ENCODE measurements at regions not wholly inside any gene's neighbourhood (a gene's known extent, or its start where the extent isn't known, plus 50 kb on each side); places are given as distances from the start of the nearest gene placed in this dataset.
"Not testable (repeated sequence)": the region's sequence is repeated elsewhere in the genome, so short reads cannot be mapped to it uniquely, and the experiment has no call there.

GRCh38 chr5:1960595-1961303 lies 78.0 kb upstream of the IRX4 start:
- DNase-seq (ENCODE audit: extremely low read depth, low read depth) = no peak

GRCh38 chr5:1959725-1960581 lies 77.2 kb upstream of the IRX4 start:
- no peak for DNase-seq (ENCODE audit: extremely low read depth, low read depth)

GRCh38 chr5:1959231-1959630 lies 76.5 kb upstream of the IRX4 start:
- DNase-seq (ENCODE audit: extremely low read depth, low read depth) = no peak

GRCh38 chr5:1958211-1959010 lies 75.7 kb upstream of the IRX4 start:
- DNase-seq (ENCODE audit: extremely low read depth, low read depth) = no peak

- no peak for DNase-seq (ENCODE audit: extremely low read depth, low read depth)
Measured at GRCh38 chr5:1955586-1955985, 72.9 kb upstream of the IRX4 start.

- not testable (repeated sequence) for DNase-seq (ENCODE audit: extremely low read depth, low read depth)
Measured at GRCh38 chr5:1953710-1954109, 71.0 kb upstream of the IRX4 start.

GRCh38 chr5:1952444-1953099 lies 69.8 kb upstream of the IRX4 start:
- DNase-seq (ENCODE audit: extremely low read depth, low read depth) = no peak

- no peak for DNase-seq (ENCODE audit: extremely low read depth, low read depth)
Measured at GRCh38 chr5:1952021-1952420, 69.3 kb upstream of the IRX4 start.

- DNase-seq (ENCODE audit: extremely low read depth, low read depth) = peak; percentile 16
Measured at GRCh38 chr5:1951165-1951816, 68.6 kb upstream of the IRX4 start.

- peak; percentile 51 for DNase-seq (ENCODE audit: extremely low read depth, low read depth)
Measured at GRCh38 chr5:1950708-1951103, 68.0 kb upstream of the IRX4 start.

GRCh38 chr5:1950096-1950707 lies 67.5 kb upstream of the IRX4 start:
- DNase-seq (ENCODE audit: extremely low read depth, low read depth) = no peak

- DNase-seq (ENCODE audit: extremely low read depth, low read depth) = no peak
Measured at GRCh38 chr5:1949253-1949652, 66.5 kb upstream of the IRX4 start.

- no peak for DNase-seq (ENCODE audit: extremely low read depth, low read depth)
Measured at GRCh38 chr5:1948663-1949191, 66.0 kb upstream of the IRX4 start.

GRCh38 chr5:1948111-1948510 lies 65.4 kb upstream of the IRX4 start:
- no peak for DNase-seq (ENCODE audit: extremely low read depth, low read depth)

- DNase-seq (ENCODE audit: extremely low read depth, low read depth) = no peak
Measured at GRCh38 chr5:1946776-1947175, 64.1 kb upstream of the IRX4 start.

- DNase-seq (ENCODE audit: extremely low read depth, low read depth) = no peak
Measured at GRCh38 chr5:1946122-1946677, 63.5 kb upstream of the IRX4 start.

- DNase-seq (ENCODE audit: extremely low read depth, low read depth) = no peak
Measured at GRCh38 chr5:1945606-1946005, 62.9 kb upstream of the IRX4 start.

- no peak for DNase-seq (ENCODE audit: extremely low read depth, low read depth)
Measured at GRCh38 chr5:1944408-1944807, 61.7 kb upstream of the IRX4 start.

GRCh38 chr5:1943481-1943880 lies 60.8 kb upstream of the IRX4 start:
- DNase-seq (ENCODE audit: extremely low read depth, low read depth) = no peak
